Body of pancreas (tissue), 4 donors: ENCODE measurements at regions not wholly inside any gene's neighbourhood (a gene's known extent, or its start where the extent isn't known, plus 50 kb on each side); places are given as distances from the start of the nearest gene placed in this dataset.

Experiments
- CTCF ChIP-seq, 7 experiments: fragments of 450-650 bp in 4 of 7; fragments of 200-600 bp in 3 of 7; sonication (generic) in 3 of 7; IDR thresholded peaks; one replicate each; pipeline ENCODE4 v1.5.1; 2016 to 2019; ENCODE audit warnings: antibody characterized with exemption in 7 of 7
- POLR2A ChIP-seq, 3 donors: fragments of 450-650 bp; IDR thresholded peaks; one replicate each; pipeline ENCODE4 v1.6.1; 2016; ENCODE audit warnings: antibody characterized with exemption in 3 of 3, mild to moderate bottlenecking in 2 of 3

GRCh38 chr6:90429713-90430112, 133.1 kb upstream of the BACH2 start:
- TF ChIP-seq CTCF (IDR thresholded peaks at IDR 0.05) (no peak), POLR2A (IDR thresholded peaks at IDR 0.05) (no peak)
